HepG2 (cell line): ENCODE measurements at regions not wholly inside any gene's neighbourhood (a gene's known extent, or its start where the extent isn't known, plus 50 kb on each side); places are given as distances from the start of the nearest gene placed in this dataset.

Experiments
- ELF1 ChIP-seq: sonication (generic); formaldehyde crosslinking; IDR thresholded peaks from 2 replicates; pipeline ENCODE4 v1.4.0; 2020; ENCODE audit warnings: missing genetic modification reagents
- PHF8 ChIP-seq: sonication (generic); formaldehyde crosslinking; IDR thresholded peaks from 2 replicates; pipeline ENCODE4 v1.5.0; 2020; ENCODE audit warnings: missing genetic modification reagents
- POLR2AphosphoS5 ChIP-seq: IDR thresholded peaks from 2 replicates; pipeline ENCODE4 v1.6.1; 2012; ENCODE audit warnings: low read depth, low read length
- SCMH1 ChIP-seq: sonication (generic); formaldehyde crosslinking; IDR thresholded peaks from 2 replicates; pipeline ENCODE4 v1.9.0; 2021; ENCODE audit warnings: missing genetic modification reagents, mild to moderate bottlenecking, borderline replicate concordance
- TF ChIP-seq, protein P1 (sequence below): sonication (generic); formaldehyde crosslinking; IDR thresholded peaks from 2 replicates; pipeline ENCODE4 v1.9.0; 2021; ENCODE audit warnings: missing genetic modification reagents, mild to moderate bottlenecking, borderline replicate concordance

DNA sequence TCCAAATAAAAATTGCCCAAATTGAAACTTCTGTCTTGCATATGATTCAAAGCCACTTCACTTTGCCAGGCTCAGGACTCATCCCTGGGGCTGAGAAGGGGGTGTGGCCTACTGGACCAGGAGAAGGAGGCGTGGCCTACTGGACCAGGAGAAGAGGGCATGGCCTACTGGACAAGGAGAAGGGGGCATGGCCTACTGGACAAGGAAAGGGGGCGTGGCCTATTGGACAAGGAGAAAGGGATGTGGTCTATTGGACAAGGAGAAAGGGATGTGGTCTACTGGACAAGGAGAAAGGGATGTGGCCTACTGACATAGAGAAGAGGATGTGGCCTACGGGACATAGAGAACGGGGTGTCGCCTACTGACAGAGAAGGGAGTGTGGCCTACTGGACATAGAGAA, 405.3 kb downstream of the RRAGC start:
- TF ChIP-seq ELF1 = no peak
- no peak for TF ChIP-seq SCMH1 (CRISPR knock-in tag)
- no peak for TF ChIP-seq PHF8 (CRISPR knock-in tag)
- TF ChIP-seq, protein P1, sequence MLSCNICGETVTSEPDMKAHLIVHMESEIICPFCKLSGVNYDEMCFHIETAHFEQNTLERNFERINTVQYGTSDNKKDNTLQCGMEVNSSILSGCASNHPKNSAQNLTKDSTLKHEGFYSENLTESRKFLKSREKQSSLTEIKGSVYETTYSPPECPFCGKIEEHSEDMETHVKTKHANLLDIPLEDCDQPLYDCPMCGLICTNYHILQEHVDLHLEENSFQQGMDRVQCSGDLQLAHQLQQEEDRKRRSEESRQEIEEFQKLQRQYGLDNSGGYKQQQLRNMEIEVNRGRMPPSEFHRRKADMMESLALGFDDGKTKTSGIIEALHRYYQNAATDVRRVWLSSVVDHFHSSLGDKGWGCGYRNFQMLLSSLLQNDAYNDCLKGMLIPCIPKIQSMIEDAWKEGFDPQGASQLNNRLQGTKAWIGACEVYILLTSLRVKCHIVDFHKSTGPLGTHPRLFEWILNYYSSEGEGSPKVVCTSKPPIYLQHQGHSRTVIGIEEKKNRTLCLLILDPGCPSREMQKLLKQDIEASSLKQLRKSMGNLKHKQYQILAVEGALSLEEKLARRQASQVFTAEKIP (CRISPR knock-in tag) = no peak
- no peak for TF ChIP-seq POLR2AphosphoS5
